NB4 (cell line): ENCODE measurements at regions not wholly inside any gene's neighbourhood (a gene's known extent, or its start where the extent isn't known, plus 50 kb on each side); places are given as distances from the start of the nearest gene placed in this dataset.

Experiments
- DNase-seq: peaks from one replicate; pipeline ENCODE4 v3.0.0; 2010; ENCODE audit warnings: low read depth
- H3K4me3 ChIP-seq: one replicate; pipeline ENCODE4 v1.5.1; 2011; ENCODE audit warnings: mild to moderate bottlenecking, low read depth, low read length, moderate library complexity
- MYC ChIP-seq: IDR thresholded peaks from 2 replicates; pipeline ENCODE4 v1.6.1; 2011; ENCODE audit warnings: low read depth, low read length
- POLR2A ChIP-seq: IDR thresholded peaks from 2 replicates; pipeline ENCODE4 v1.6.1; 2011; ENCODE audit warnings: mild to moderate bottlenecking; ENCODE audit not compliant: insufficient read length; ENCODE audit errors: extremely low read depth
- TF ChIP-seq, protein P1 (sequence below): IDR thresholded peaks from 2 replicates; pipeline ENCODE4 v1.6.1; 2011; ENCODE audit warnings: low read depth, low read length
- TF ChIP-seq, protein P2 (sequence below): IDR thresholded peaks from one replicate; pipeline ENCODE4 v1.5.1; 2012; ENCODE audit warnings: low read depth, low read length

DNA sequence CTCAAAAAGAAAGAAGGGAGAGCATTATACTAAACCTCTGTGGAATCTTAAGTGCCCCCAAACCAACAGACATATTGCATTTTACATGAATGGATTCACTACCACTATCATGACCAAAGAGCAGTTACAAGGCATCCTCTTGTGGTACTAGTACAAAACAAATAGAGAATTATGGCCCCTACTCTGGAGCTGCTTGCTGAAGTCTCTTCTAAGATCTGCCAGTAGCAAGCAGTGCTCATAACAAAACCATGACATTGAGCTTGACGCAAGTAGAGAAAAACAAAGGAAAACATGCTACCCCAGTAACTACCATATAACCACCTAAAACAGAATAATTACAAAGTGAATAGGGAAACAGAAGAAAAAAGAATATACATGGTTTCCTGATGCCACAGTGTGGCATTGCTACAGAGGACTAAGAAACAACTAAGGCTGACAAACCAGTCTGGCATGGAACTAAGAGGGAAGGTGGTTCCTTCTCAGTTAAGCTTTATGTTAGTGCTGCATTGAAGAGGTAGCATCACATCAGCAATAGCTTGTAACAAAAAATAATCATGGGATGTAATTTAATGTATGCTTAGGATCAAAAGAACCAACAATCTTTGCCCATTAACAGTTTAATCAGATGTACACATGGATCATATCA lies 150.2 kb upstream of the AGR3 start:
- H3K4me3 ChIP-seq: no peak overlapping the region
- no peak for TF ChIP-seq MYC
- TF ChIP-seq, protein P1, sequence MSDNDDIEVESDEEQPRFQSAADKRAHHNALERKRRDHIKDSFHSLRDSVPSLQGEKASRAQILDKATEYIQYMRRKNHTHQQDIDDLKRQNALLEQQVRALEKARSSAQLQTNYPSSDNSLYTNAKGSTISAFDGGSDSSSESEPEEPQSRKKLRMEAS: no peak
- TF ChIP-seq, protein P2, sequence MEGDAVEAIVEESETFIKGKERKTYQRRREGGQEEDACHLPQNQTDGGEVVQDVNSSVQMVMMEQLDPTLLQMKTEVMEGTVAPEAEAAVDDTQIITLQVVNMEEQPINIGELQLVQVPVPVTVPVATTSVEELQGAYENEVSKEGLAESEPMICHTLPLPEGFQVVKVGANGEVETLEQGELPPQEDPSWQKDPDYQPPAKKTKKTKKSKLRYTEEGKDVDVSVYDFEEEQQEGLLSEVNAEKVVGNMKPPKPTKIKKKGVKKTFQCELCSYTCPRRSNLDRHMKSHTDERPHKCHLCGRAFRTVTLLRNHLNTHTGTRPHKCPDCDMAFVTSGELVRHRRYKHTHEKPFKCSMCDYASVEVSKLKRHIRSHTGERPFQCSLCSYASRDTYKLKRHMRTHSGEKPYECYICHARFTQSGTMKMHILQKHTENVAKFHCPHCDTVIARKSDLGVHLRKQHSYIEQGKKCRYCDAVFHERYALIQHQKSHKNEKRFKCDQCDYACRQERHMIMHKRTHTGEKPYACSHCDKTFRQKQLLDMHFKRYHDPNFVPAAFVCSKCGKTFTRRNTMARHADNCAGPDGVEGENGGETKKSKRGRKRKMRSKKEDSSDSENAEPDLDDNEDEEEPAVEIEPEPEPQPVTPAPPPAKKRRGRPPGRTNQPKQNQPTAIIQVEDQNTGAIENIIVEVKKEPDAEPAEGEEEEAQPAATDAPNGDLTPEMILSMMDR: no peak
- DNase-seq: no peak

DNA sequence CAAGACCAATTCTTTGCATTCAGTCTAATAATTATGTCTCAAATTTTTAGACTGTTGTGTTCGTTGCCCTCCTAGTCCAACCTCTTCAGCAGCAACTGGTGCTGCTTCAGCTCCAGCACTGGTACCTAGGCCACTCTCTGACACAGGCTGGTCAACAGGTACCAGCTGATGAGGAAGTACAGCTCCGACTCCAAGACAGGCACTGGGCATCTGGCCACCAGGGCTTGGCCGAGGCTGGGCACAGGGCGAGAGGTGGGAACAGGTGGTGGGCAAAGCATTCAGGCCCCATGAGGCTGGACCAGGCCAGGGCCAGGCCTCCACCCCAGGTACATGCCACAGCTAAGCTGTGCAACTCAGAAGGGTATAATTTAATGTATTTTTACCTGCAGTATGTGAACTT lies 151.5 kb upstream of the AGR3 start:
- H3K4me3 ChIP-seq: no peak overlapping the region
- DNase-seq: no peak
- no peak for TF ChIP-seq POLR2A
- TF ChIP-seq, protein P1: no peak
- TF ChIP-seq MYC: no peak
- TF ChIP-seq, protein P2: no peak

DNA sequence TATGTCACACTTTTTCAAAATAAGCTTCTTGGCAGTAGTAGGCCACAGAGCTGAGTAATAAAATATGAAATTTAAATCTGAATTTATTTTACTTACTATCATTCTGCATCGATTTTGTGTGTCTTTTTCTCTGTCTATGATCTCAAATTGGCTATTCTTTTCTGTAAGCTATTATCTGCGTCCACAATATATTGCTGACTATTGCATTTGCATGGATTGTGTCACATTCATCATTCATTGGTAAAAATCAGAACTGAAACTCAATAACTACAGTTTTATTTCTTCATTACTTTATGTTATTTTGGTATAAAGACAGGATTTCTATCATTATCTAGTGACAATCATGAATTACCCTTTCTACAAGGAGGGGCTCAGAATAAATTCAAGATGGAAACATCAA lies 154.8 kb upstream of the AGR3 start:
- no peak for DNase-seq
- TF ChIP-seq, protein P1: no peak
- TF ChIP-seq POLR2A (no peak), MYC (no peak)
- TF ChIP-seq, protein P2: no peak
- H3K4me3 ChIP-seq: no peak overlapping the region

DNA sequence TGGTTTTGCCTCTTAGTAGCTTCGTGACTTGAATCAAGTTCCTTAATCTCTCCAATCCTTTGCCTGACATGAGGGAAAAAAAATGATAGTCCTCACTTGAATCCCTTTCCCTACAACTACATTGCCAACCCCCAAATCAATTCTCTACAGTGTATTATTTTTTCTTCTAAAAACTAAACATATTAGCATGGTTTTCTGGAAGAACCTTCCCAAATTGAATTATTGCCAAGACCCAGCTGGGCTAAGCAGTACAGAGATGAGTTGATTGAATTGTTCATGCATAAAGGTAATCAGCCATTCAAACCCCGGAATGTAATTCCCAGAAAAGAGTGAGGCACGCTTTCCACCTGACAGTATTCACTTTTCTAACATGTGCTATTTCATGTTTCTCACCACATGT lies 155.6 kb upstream of the AGR3 start:
- H3K4me3 ChIP-seq: no peak overlapping the region
- TF ChIP-seq, protein P1: 0 out of 2 replicates have a peak, but pooled peaks have one; percentile 37
- TF ChIP-seq POLR2A: no peak
- no peak for DNase-seq

DNA sequence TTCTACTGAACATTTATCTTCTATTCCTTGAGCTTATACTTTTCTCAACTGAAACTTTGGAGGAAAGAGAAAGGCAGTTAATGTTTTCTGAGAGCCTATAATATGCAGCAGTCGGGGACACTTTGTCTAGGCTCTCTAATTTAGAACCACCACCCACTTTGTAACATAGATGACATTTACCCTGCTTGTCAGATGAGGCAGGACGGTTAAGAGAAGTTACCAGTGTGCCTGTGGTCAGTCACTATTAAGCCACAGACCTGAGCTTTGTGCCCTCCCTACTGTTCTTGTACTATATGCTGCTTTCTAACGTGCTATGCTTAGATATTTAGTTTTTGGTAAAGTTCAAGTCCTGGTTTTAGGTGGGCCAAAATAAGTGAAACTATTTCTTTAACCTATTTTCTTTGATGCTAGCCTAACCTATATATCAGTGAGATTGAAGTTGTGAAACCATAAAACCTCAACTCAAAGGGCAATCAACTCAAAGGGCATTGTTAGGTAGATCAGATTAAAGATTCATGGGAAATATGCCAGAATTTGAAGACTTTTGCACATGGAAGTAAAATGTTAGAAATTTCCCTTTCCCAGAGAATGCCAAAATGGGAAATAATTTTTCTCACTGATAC lies 156.5 kb upstream of the AGR3 start:
- DNase-seq: peak; percentile 59
- TF ChIP-seq POLR2A: no peak
- TF ChIP-seq, protein P2: no peak
- TF ChIP-seq MYC: no peak
- TF ChIP-seq, protein P1: no peak
- no peak overlapping the region for H3K4me3 ChIP-seq

DNA sequence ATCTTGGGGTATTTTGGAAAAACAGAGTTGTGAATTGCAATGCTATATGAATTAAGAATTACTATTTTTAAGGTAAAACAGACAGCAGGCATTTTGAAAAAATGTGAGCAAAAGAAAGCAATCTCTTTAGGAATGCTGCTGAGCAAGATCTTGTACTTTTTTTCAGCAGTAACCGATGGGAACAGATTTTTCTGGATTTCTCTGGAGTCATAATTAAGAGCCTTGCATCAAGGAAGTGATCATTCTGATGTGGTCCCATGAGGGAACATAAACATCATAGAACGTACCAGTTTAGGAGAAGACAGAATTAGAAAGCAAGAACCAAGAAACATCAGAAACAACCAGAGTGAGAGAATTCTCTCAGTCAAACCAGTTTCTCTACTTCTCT lies 157.0 kb upstream of the AGR3 start:
- no peak for TF ChIP-seq MYC
- no peak for TF ChIP-seq POLR2A
- TF ChIP-seq, protein P1: no peak
- TF ChIP-seq, protein P2: no peak
- H3K4me3 ChIP-seq: no peak overlapping the region
- DNase-seq: no peak
